CD4-positive, alpha-beta T cell treated with Interleukin-4 for 1 hour (primary cell): ENCODE measurements at regions not wholly inside any gene's neighbourhood (a gene's known extent, or its start where the extent isn't known, plus 50 kb on each side); places are given as distances from the start of the nearest gene placed in this dataset.

Source experiments
- DNase-seq, 2 donors: peaks; one replicate each; pipeline ENCODE4 v3.0.0-alpha.2; 2020 to 2022

DNA sequence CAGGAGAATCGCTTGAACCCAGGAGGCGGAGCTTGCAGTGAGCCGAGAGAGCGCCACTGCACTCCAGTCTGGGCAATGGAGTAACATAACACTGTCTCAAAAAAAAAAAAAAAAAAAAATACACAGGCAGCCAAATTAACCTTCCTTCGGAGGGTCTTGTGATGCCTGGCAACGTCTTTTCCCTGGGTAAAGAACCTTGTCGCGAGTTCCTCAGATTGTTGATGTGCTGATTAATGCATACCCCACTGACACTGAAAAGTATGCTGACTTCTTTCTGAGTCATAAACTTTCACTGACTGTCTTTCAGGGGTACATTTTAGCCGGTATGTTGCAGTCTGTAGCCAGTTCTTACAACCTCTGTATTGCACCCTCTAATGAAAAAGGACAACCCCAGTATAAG, 95.1 kb upstream of the SOD1 start:
- no peak for DNase-seq

DNA sequence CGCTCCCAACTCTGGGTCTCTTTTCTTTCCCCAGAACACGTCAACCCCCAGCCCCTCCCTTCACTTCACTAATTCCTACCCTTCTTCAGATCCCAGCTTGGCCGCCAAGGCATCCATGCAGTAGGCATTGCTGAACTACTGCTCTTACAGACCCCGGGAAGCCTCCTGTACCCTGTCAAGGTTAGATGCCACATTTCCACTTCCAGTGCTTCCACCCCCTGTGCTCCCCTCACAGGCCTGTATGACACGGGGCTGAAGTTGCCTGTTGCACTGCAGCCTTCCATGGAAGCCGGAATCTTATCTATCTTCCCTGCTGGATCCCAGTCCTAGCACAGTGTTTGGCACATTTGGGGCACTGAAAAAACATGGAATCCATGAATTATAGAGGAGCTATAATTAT, 99.0 kb upstream of the SOD1 start:
- no peak for DNase-seq

DNA sequence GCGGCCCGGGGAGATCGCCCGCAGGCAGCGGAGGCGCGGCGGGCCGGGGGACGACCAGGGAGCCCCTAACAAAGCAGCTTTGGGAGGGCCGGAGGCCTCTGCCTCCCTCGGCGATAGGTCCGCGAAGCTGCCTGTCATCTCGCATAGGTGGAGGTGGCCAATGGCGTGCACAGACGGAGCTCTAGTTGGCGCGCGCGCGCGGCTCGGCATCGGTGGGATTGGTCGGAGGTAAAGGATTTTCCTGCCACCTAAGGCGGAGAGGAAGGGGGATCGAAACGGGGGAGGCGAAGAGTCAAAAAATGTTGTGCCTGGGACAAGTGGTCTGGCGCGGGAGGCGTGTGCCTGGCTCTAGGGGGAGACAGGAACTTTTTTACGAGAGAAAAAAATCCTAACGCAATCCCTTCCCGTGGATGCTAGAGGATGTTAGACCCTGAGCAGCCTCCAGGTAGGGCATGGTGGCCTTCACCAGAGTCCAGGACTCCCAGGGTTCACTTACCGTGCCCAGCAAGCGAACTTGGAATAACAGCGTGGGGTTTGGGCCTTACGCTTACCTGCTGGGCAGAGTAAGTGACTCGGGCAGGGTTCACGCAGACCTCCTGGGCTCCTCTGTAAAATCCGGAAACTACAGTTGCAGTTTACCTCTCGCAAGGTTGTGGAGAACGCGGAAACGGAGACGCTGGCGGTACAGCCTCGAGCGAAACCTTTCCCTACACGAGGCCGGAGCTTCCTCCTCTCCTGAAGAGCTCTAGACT, 99.9 kb upstream of the SOD1 start:
- peak; percentile 90 to 92 for DNase-seq

DNA sequence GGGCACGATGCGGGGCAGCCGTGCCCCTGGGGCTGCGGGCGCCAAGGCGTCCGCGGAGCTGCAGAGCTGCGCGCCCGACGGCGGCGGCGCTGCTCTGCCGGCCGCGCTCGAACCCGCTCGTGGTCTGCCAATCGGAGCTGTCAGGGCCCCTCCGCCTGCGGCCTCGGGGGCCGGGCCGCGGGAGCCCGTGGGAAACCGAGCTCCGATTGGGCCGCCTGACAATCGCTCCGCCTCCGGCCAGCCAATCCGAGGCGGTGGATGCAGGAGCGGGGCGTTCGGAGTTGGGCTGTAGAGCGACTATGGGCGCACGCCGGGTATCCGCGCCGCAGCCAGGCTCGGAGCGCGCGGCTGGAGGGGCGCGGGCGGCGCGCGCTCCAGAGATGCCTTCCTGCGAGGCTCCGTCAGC, 100.5 kb upstream of the SOD1 start:
- peak; percentile 91 to 92 for DNase-seq

DNA sequence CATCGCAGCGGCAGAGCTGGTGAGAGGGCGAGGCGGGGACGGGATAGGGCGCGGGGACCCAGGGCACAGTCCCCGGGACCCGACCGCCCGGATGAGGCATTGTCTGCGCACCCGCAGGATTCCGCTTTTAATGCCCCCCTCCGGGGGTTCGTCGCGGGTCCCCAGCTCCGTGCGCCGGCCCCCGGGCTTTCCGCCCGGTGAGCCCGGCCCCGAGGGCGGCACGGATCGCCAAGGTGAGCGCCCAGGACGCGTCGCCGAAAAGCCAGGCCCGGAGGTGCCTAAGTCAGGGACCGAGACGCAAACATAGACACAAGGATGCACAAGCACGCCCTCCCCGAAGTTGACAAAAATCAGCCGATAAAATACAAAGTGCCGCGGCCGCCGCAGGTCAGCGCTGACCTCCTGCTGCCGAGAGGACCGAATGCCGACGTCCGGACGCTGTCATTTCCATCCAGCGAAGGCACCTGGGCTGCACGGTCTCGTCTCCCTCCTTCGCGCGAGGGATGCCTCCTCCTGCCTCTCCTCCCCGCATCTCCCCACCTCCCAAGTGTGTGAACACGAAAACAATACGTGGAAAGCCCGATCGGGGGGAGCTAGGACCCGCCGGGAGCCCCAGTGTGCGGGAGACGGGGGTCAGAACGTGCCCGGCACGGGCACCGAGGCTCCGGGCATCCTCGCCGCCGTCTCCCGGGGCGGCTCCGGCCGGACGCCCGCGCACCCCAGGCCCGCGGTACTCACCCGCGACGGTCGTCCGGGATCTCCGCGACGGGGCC, 101.1 kb upstream of the SOD1 start:
- DNase-seq: peak in 1 of 2 donors; percentile 3

DNA sequence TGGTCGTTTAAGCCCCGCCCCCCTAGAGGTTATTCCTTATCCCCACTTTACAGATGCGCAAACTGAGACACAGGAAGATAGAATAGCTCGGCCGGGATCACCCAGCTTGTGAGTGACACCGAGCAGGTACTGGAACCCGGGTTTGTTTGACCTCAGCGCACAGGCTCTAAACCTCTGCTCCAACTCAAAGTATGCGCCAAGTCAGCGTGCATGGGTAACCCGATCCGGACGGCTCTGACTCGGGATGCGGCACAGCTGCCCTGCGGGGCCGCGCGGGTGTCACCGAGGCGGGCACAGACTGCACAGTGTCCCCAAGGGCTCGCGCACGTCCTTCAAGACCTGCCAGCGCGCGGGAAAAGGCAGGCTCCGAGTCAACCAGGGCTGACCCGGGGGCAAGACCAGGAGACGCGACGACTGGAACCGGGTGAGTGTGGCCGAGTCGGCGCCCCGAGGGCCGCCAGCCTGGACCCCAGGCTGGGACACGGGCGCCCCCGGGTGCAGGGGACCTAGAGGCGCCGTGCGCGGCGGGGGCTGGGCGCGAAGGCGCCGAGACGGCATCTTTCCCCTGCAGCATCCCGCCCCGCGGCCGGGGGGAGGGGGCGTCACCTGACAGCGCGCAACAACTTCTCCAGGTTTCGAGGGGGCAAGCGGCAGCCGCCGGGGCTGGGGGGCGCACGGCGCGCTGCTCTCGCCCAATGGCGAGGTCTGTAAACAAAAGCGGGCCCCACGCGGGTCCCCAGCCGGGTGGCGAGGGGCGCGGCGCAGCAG, 101.9 kb upstream of the SOD1 start:
- peak in 1 of 2 donors; percentile 6 for DNase-seq

DNA sequence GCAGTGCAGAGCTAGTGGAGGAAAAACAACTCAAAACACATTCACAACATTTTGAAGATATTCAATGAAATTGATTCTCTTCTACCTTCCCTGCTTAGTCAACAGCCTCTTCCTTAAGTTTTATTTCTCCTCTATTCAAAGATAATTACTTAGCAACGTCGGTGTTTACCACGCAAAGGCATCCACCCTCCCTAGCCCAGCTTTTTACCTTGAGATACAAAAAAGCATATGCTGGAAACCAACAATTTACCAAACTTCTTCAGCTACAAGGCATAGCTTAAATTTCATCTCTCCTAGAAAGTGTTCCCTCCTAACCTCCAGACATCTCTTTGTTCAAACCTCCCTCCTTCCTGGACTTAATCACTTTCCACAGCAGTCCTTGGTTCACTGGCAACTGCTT, 102.8 kb upstream of the SOD1 start:
- DNase-seq: no peak

DNA sequence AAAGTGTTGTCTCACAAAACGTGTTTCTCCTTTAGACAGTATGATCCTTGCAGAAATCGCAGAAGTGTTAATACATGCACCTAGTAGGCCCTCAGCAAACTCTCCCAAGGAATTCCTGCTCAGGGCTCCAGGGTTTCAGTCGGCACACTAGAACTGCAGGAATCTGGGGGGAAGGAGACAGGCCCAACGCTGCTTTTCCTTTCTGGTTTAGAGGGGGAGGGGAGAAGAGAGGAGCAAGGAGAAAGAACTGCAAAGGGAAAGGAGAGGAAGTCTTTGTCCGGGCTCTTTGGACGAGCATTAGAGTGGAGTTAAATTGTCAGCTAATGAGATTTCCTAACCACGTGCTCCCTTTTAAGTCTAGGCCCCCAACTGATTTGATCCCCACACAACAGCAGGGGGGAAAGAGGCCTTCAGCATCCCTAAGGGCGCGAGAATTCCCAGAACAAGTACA, 103.7 kb upstream of the SOD1 start:
- no peak for DNase-seq

DNA sequence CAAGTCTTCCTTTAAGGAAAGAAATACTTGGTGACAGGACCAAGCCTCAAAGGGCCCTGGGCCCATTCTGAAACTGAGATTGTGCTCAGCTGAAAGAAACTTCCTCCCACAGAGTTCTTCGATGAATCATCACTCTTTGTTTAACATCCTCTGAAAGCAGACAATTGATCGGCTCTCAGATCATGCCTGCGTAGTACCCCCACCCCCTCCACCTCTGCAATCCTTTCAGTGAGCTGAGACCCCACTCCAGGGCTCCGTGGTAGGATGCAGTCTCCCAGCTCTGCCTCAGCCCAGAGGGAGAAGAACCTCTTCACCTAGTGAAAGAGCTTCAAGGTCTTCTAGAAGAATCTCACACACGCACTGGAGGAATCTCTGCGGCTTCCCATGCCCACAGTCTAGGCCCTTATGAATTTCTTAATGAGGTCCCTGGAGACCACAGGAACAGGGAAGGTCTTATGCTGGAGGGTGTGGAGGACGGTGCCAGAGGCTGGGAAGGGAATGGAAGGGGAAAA, 104.9 kb upstream of the SOD1 start:
- DNase-seq: peak in 1 of 2 donors; percentile 3

DNA sequence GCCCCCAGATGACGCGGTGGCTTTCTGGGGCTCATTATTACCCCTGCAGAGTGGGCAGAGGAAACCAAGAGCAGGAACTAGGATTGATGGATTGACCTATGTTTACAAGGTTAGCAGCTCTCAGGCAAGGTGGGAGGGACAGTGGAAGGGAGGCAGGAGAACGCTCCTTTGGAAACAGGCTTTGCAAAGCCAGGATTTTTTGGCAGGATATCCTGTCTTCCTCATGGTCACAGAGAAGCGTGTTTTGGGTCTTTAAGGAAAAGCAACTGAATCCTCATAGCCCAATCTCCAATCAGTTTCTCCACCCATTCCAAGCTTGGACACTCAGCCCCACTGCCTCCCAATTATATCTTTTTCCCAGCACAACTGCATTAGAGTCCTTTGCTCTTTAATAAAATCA, 105.6 kb upstream of the SOD1 start:
- no peak for DNase-seq

DNA sequence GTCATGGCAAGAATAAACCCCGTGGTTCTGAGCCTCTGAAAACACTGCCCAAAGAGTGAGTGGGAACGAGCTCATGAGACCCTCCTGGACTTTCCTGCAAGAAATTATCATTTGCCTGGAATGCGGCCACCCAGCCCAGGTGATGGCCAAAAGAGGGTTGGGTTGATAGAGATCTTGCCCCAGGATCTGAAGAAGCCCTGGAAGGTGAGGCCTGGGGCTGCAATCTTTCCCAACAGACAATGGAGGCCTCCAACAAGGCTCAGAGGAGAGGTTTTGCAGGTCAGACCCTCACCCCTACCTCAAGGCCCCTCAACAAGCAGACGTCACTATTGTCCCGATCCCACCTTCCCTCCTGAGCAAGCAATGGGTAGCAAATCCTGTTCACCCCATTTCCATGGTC, 106.0 kb upstream of the SOD1 start:
- DNase-seq: no peak

DNA sequence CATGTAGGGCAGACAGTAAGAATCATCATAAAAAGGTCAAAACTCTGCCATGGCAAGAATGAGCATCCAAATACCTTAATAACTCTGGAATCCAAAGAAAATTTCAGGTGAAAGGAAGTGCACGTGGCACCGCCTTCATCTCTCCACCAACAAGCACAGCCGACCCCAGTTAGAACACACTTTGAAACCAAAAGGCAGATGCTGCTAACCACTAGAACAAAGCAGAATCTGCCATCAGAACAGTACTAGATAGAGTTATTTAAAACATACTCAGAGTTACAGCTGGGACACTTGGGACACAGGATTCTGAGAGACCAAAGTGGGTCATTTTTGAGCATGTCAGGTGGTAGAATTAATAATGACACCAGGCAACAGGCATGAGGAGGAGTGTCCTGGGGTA, 106.7 kb upstream of the SOD1 start:
- DNase-seq: no peak

DNA sequence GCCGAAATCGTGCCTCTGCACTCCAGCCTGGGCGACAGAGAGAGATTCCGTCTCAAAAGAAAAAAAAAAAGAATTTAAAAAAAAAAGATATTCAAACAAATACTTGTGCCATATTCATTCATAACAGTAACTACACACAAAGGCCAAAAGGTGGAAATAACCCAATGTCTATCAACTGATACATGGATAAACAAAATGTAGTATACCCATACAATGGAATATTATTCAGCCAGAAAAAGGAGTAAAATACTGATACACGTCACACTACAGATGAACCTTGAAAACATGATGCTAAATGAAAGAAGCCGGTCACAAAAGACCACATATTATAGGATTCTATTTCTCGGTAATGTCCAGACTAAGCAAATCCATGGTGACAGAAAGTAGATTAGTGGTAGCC, 109.4 kb upstream of the SOD1 start:
- DNase-seq: no peak

DNA sequence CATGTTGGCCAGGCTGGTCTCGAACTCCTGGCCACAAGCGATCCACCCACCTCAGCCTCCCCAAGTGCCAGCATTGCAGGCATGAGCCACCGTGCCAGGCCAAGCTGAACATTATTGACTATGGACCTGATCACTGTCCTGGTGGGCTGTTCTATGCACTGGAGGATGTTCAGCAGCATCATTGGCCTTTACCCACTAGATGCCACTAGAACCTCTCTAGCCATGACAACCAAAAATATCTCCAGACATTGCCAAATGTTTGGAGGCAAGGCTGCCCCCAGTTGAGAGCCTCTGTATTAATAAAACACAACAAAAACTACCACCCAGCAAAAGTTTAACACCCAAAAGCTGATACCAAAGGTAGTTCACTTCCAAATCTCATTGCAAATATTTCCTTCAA, 110.8 kb upstream of the SOD1 start:
- no peak for DNase-seq

DNA sequence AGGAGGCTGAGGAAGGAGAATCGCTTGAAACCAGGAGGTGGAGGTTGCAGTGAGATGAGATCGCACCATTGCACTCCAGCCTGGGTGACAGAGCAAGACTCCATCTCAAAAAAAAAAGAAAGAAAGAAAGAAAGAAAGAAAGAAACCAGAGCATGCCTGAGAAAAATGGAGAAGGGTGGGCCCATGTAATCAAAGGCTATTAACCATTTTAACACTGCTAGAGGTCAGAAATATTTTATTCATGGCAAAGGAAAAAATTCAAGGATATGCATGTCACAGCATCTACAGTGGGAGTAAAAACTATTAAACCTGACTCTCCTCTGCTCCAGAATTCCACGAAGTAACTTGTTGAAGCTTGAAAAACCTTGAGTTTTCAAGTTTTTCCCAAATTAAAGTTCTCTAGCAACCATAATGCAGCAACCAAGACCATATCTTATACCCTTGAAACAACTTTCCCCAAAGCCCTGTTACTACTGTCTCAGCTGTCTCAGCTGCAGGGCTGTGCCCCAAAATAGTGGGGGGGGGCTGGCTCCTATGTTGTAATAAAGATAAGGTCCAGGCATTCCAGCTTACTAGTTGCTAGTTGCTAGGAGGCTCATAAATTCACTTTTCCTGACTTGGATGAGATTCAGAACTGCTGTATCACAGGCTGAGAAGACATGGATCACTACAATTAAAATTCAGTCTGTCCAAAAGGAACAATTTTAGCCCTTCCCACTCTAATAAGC, 112.9 kb upstream of the SOD1 start:
- no peak for DNase-seq

DNA sequence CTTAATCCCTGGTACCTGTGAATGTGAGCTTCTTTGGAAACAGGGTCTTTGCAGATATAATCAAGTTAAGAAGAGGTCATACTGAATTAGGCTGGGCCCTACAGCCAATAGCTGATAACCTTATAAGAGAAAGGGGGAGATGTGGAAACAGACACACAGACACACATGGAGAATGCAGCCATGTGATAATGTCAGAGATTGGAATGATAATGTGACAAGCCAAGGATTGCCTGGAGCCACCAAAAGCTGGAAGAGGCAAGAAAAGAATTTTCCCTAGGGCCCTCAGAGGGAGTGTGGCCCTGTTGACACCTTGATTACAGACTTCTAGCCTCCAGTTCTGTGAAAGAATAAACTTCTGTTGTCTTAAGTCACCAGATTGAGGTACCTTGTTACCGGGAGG, 114.5 kb upstream of the SOD1 start:
- no peak for DNase-seq

DNA sequence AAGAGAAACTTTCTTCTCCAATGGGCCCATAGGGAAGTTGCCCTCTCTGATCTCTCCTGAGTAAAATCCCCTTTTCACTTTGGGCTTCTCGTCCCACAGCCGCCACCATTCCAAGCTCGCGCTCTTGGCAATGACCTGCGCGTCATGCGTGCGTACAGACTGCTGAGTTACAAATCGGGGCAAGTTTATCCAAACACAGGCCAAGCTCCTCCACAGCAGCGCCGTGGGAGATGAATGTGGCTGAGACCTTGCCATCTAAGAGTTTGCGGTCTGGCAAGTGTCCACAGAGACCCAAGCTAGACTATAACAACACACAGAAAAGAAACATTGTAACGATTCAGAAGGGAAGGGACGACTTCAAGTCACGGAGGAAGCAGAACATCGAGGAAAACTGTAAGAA, 116.3 kb upstream of the SOD1 start:
- DNase-seq: no peak

DNA sequence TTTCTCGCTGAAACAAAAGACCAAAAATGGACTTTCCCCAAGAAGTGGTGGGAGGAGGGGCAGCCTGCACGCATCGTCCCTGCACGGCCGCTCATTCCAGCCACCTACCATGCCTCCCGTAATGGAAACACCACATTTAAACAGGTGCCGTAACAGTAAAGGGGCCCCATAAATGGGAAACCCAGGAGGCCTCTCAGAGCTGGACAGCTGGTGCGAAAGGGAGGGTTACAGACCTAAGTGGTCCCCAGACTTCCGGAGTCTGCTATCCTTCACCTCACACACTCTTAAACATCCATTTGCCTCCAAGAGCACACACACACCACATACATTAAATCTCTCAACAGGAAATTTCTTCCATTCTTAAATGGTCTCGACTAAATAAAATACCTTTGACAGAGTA, 120.7 kb upstream of the SOD1 start:
- DNase-seq: no peak

DNA sequence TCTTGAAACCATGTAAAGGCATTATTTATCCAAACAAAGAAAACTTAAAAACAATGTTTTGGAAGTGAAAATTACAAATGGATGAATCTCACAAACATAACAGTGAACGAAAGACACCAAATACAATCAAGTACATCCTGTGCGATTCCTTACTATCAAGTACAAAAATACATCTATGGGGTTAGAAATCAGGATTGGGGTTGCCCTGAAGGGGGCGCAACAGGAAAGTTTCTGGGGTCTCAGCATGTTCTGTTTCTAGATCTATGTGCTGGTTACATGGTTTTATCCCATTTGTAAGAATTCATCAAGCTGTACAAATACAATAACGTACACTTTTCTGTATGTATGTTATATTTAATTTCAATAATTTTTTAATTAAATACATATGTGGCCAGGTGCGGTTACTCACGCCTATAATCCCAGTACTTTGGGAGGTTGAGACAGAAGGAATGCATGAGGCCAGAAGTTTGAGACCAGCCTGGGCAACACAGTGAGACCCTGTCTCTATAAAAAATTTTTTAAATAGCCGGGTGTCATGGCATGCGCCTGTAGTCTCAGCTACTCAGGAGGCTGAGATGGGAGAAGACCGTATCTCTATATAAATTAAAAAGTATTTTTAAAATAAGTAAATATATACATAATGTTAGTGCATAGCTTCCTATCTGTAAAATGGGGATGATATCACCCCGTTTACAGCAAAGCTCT, 121.5 kb upstream of the SOD1 start:
- DNase-seq: no peak

DNA sequence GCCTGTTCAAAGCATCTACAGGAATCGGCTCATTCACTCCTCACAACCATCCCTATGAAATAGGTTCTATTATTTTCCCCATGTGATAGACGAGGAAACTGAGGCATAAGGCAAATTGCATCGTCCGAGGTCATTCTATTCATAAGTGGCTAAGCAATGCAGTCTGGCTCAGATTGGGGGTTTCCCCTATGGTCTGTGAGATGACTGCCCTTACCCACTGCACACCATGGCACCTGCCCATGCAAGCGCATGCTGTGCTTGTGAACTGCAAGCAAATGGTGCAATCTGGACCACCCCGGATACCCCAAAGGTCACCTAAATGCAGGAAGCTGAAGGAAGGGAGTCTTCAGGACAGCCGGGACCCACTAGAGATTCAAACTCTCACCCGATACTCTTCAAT, 123.4 kb upstream of the SOD1 start:
- no peak for DNase-seq

DNA sequence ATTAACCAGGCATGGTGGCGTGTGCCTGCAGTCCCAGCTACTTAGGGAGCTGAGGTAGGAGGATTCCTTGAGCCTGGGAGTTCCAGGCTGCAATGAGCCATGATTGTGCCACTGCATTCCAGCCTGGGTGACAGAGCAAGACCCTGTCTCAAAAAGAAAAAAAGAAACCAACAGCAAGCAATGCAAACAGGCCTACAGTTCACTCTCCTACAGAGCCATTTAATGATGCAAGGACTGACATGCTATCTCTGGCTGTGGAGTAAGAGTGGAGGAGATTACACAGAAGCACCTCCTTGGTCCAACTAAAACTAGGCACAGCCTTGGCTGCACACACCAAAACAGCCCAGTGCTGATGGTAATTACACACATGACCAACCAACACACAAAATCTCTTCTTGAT, 127.5 kb upstream of the SOD1 start:
- no peak for DNase-seq
